Adipose tissue (tissue), 3 donors: ENCODE measurements at regions not wholly inside any gene's neighbourhood (a gene's known extent, or its start where the extent isn't known, plus 50 kb on each side); places are given as distances from the start of the nearest gene placed in this dataset.

Experiments
- H3K27ac ChIP-seq: one replicate; pipeline ENCODE4 v1.5.1; 2013; ENCODE audit warnings: low read depth, low read length
- WGBS, 3 donors: extraction: QIAGEN DNeasy Blood & Tissue Kit; methylation state at CpG; one replicate each; pipeline ENCODE4 v1.1.7; 2013; 5-methylcytosine and 5-hydroxymethylcytosine counted together
- donor health status: healthy with polysubstance abuse.
- donor health status: Bipolar disorder and iron deficiency.
- donor health status: healthy.

DNA sequence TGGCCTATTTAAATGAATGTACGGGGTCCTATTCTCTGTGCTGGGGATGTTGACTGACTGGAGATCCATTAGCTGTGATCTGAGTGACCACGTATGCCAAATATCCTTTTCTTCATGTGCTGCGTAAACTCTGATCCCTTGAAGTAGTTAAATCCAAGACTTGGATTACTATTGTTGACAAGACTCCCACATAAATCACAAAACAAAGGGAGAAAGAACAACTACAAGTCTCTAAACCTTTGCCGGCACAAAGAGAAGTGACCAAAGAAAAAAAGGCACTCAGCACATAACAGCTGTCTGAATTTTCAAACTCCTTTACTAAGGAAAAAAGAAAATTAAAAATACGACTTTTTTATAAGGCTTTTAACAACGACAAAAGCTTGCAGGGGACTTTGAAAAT lies 559.9 kb upstream of the CDH8 start:
- WGBS, 3 donors, result 37 to 43% (median 42%) methylated on average over 6 of the region's 6 CpGs
- no peak overlapping the region for H3K27ac ChIP-seq

DNA sequence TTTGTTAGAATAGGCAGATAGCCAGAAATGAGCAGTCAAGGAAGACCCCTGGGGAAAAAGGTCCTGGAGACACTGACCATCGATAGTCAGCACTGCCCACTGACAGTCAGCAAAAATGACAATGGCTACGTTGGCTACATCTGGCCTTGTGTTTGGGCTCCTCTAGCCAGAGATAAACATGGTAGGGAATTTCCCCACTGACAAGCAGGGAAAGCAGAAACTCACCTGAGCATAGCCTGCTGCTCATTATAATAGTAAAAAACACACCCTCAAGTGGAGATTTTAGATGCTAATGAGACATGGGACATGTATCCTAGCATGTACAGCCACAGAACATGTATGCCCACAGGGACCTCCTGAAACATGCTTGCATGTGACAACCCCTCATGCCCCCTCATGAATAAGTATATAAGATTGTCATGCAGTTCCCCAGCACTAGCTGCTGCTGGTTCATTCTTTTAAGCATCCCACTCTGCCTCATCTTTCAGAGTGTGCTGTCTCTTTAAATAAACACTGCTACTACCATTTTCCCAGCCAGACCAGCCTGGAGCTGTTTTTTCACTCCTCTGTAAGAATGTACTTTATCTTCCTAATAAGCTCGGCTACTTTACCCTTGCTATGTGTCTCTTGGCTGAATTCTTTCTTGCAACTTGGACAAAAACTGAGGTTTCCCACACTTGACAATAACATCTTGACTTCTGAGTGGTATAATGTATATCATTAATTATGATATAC lies 550.1 kb upstream of the CDH8 start:
- 60 to 69% (median 65%) methylated on average over 3 of the region's 3 CpGs for WGBS, 3 donors

DNA sequence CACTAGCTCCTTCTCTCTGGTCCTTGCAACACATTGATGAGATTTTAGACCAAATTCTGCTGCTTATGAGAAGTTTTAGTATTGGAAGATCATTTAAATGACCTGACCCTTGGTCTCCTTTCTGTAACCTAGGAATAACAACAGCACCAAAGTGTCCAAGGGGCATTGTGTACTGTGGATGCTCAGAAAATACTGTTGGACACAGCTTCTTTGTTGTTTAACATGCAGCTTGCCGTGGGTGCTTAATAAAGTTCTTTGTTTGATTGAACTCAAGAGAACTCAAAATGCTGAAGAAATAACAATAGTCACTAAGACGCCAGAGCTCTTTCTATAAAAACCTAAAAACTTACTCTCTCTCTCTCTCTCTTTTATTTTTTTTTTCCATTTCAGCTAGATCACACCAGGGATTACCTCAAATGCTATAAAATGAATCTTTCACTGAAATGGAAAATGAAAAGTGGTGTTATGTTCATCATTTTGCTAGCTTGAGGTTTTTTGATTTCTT lies 548.9 kb upstream of the CDH8 start:
- 64 to 71% (median 70%) methylated on average over 2 of the region's 2 CpGs for WGBS, 3 donors
- no peak overlapping the region for H3K27ac ChIP-seq

More for the DNA sequence above, 550.1 kb upstream of the CDH8 start:
- H3K27ac ChIP-seq, result no peak overlapping the region

DNA sequence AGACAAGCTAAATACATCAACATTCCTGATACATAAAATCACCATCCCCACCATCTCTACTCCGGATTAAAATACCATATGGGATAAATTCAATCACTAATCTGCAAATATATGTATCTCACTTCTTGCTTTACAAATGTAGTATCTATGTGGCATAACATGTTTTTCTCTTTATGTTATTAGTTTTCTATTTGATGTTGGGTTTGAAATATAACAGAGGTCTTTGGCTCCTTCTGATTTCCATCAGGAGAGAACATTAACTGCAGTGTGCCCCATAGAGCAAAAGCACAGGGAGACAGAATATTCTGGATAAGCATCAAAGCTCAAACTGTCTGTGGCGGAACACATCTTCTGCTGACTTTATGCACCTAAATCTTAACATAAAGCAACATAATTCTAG lies 547.2 kb upstream of the CDH8 start:
- H3K27ac ChIP-seq, result no peak overlapping the region
- WGBS, 3 donors, result 78 to 85% (median 81%) methylated on average over 2 of the region's 2 CpGs

DNA sequence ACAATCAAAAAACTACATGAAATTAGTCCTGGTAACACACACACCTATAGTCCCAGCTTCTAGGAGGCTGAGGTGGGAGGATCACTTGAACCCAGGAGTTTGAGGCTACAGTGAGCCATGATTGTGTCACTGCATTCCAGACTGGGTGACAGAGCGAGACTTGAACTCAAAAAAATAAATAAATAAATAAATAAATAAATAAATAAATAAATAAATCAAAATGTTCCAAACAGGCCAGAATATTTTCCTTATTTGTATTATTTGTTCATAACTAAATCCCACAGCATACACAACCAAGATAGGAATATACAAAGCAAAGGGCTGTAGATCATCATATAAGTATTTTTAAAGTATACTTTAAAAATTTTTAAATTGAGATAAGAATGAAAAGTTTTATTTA lies 537.2 kb upstream of the CDH8 start:
- WGBS, 3 donors, result 66 to 93% (median 73%) methylated on average over 1 of the region's 1 CpG
- H3K27ac ChIP-seq, result no peak overlapping the region

DNA sequence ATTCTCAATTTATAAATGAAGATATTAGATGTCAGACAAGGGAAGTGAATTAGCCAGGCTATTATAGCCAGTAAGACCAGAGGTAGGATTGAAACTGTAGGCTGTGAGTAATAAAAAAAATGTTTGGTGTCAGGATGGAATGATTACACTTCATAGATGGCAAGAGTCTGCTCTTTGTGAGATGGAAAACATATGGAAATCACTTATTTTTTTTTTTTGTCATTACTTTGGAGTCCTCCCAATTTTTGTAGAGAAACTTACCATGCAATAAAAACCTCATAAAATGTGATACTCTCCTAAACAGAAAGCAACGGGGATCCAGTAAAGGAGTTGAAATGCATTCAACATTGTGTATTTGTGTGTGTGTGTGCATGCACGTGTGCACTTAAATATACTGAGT lies 532.7 kb upstream of the CDH8 start:
- WGBS, 3 donors, result 71 to 76% (median 74%) methylated on average over 2 of the region's 2 CpGs
- H3K27ac ChIP-seq, result no peak overlapping the region

DNA sequence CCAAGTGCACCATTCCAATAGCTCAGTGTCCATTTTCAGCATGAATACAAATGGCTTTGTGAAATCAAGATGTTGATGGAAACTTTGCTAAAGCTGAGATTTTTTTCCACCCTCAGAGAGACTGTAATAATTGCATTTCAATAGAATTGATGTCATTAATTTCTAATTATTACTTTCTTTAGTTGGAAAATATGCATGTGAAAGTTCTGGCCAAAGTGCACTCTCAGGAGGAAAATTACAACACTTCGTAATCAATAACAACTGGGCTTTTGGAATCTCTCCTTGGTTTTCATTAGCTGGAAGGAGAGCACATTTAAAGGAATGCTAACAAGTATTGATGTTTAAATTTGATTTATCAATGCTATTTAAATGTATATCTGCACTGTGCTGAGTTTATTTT lies 529.5 kb upstream of the CDH8 start:
- 45 to 71% (median 71%) methylated on average over 1 of the region's 1 CpG for WGBS, 3 donors
- H3K27ac ChIP-seq, result no peak overlapping the region

DNA sequence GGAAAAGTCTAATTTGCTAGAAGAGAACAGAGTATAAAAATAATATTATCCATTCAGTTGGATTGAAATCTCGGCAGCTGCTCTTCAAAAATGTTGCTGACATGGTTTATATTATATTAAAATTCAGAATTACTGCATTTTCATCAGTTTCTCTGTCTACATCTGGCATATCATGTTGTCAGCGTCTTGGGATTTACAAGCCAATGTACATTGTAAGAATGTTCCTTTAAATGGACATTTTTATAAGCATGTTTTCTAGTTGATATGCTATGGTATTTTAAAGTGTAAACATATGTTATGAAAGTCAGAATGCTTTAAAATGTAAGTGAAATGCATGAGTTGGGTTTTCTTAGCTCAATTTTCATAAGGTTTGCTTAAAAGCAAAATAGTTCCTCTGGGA lies 528.1 kb upstream of the CDH8 start:
- H3K27ac ChIP-seq, result no peak overlapping the region
- WGBS, 3 donors, result 55 to 68% (median 65%) methylated on average over 2 of the region's 2 CpGs

DNA sequence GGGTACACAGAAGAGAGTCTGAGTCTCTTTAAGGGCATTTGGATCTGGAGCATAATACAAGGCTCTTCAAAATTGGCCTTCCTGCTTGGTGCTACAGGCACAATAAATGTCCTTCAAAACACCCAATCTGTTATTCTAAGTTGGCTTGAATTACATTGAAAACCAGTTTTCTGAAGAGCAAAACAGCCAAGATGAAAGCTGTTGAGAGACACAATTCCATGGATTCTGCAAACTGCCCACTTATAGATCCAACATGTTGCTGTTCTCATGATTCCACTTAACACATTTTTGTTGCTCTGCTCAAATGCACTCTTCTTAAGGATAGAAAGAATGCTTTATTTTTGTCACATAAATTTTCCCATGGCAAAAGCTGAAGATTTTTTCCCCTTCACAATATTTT lies 525.9 kb upstream of the CDH8 start:
- H3K27ac ChIP-seq, result no peak overlapping the region

DNA sequence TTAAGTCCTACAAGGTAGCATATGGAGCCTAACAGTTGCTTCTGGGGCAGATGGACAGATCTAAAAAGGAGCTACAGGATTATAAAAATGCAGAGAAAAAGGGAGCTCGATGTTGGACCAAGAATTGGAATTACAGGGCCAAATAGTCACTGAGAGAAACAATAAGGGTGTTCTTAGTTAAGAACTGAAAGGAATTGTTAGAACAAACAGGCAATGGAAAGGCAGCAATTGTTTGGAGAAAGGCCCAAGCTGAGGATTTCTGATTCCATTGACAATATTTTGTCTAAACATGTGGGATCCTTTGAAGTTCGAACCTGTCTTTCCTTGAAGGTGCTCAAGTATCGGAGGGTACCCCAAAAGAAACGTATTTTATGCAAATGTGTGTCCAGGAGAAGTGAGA lies 513.6 kb upstream of the CDH8 start:
- H3K27ac ChIP-seq, result no peak overlapping the region
- 54 to 76% (median 74%) methylated on average over 4 of the region's 4 CpGs for WGBS, 3 donors

DNA sequence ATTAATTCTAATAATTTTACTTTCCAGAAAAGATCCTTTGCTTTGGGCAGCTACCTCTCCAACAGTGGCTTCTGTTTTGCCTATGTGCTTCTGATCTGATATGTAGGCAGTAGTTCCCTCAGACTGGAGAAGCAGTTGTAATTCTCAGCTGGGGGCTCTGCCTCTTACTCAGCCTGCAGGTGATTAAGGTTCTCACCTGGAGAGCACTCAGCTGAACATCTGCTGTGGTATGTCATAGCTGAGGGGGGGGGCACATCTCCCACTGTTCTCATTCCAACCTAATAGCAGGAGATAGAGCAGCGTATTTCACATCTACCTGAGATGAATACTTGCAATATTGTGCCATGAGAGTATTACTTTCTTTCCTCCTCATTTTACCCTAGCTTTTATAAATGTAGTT lies 511.9 kb upstream of the CDH8 start:
- H3K27ac ChIP-seq, result no peak overlapping the region
- WGBS, 3 donors, result 85 to 96% (median 89%) methylated on average over 1 of the region's 1 CpG

DNA sequence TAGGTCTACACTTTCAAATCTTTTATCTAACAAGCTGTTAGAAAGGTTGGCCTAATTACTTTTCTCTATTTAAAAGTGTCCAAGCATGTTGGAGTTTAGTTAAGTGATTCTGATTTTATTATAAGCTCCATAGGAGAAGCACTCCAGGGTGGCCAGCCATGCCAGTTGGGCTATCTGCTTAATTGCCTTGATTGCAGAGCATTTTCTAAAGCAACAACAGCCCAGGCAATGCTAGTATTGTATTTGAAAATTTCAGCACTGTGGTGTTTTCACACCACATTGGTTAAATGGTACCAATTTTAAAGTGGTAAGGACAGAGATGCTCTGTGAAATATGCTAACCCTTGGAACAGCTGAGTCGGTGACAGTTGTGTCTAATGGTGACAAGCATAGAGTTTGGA lies 510.5 kb upstream of the CDH8 start:
- 82 to 94% (median 89%) methylated on average over 1 of the region's 1 CpG for WGBS, 3 donors
- no peak overlapping the region for H3K27ac ChIP-seq

DNA sequence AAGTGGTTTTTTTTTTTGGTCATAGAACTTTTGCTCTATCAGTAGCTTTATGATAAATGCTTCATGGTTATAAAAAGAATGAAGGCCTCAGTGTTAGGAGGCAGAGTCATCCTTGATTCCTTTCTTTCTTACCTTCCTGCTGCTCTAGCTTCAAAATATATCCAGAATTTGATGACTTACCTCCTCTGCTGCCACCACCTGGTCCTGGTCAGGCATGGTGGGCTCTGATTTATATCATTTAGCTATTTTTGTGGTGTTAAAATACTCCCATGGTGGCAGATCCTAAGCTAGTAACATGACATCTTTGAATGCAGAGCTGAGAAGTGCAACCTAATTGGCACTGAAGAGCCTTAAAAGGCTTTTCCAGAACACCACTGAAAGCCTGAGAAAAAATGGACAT lies 508.8 kb upstream of the CDH8 start:
- H3K27ac ChIP-seq, result no peak overlapping the region

DNA sequence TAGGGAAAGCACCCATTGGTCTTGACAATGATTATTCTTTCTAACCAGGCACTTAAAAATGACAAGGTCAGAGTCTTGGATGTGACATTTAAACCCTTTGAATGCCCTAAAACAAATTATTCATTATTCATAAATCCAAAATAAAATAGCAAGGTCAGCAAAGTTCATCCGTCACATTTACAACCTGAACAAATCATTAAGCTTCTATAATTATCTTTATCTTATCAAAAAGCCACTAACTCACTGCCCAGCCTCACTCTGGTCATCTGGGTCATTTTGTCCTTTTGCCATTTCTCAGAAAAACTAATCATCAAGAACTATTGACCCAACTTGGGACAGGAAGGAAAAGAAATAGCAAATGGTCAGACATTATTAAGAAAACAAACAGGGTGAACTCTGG lies 507.3 kb upstream of the CDH8 start:
- WGBS, 3 donors, result 15 to 79% (median 75%) methylated on average over 1 of the region's 1 CpG
- H3K27ac ChIP-seq, result no peak overlapping the region

DNA sequence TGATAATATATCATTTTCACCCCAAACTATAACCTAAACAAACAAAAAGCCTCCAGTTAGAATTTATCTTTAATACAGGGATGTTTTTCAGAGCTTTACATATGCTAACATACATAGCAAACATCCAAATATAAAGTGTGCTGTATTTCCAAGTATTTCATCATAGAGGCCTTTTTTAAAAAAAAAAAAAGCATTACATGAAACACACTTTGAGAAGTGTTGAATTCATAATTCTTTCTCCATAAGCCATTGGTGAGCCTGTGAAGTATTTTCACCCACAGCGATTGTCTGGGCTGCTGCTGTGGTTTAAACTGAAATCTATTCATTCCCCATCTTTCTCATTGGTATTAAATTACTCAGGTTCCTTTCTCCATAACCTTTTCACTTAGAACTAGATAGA lies 503.4 kb upstream of the CDH8 start:
- WGBS, 3 donors, result 74 to 84% (median 80%) methylated on average over 1 of the region's 1 CpG
- H3K27ac ChIP-seq, result no peak overlapping the region

DNA sequence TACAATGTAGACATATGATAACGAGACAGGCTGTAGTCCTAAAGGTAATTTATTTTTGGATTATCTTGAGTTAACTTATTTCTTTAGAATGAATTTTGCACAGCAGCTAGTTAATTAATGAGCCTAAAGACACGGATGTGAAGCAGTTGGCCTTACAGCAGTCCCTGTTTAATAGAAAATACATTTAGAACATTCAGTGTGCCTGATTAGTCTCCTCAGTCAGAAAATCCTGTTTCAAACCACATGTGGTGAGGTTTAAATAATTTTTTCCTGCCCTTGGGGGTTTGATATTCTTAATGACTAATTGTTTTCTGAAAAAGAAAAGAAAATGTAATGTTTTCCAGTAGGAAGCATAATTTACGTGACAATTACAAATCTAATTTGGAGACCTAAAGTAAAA lies 494.2 kb upstream of the CDH8 start:
- H3K27ac ChIP-seq, result no peak overlapping the region
- 60 to 73% (median 69%) methylated on average over 3 of the region's 3 CpGs for WGBS, 3 donors

DNA sequence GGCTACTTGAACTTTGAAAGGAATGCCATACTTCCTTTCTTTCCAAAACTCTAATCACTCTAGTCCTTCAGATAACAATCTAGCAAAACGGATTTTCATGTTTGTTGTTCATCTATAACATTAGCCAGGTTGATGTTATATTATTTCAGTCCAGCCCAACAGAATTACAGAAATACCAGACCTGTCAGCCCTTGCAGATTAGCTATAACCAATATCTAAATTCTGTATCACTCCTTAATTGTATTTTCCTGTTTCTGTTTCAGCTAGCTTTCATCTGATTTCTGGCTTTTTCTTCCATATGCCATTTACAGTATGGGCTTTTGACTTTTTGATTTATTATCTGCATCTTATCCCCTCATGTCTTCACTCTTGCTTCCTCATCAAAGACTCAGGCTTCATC lies 479.8 kb upstream of the CDH8 start:
- WGBS, 3 donors, result 10 to 42% (median 32%) methylated on average over 1 of the region's 1 CpG
- no peak overlapping the region for H3K27ac ChIP-seq

DNA sequence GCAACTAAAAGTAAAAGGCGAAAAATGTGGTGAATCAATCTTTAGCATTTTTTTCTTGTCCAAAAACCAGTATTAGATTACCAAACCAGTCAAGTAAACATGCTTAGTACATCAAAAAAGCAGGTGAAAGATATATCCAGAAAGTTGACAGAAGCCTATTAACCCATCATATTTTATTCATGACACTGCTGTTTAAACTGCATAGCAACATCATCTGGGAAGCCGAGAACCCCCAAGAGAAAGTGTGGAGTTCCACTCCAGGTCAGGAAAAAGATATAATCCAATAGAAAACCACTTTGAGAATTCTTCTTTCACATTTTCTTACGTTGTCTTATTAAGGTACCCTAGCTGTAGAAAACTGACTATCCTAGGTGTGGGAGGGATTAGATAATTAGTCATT lies 466.8 kb upstream of the CDH8 start:
- H3K27ac ChIP-seq, result no peak overlapping the region
- 65 to 76% (median 74%) methylated on average over 3 of the region's 3 CpGs for WGBS, 3 donors

DNA sequence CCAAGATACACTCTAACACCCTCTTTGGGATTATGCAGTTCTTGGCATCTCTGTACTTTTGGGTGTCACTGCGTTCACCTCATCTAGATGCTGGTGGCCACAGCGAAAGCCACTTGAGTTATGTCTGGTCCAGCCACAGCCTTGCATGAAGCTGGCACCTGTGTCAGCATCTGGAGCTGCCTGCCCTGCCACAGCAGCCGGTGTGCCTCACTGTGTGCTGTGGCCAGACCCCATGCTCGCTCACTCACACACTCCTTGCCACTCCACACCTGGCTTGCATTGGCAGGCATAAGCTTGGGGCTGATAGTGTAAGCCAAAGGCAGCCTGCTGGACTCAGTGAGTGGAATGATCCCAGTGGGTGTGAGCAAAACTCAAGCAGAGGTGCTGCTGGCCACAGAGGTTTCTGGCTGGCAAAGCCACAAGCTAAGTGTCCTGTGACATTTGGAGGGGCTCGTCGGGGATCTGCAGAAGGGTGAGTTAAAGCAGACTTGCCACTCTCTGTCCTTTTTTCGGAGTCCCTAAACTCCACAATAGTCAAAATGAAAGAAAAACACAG lies 442.7 kb upstream of the CDH8 start:
- H3K27ac ChIP-seq, result no peak overlapping the region
- 85 to 90% (median 86%) methylated on average over 7 of the region's 7 CpGs for WGBS, 3 donors

DNA sequence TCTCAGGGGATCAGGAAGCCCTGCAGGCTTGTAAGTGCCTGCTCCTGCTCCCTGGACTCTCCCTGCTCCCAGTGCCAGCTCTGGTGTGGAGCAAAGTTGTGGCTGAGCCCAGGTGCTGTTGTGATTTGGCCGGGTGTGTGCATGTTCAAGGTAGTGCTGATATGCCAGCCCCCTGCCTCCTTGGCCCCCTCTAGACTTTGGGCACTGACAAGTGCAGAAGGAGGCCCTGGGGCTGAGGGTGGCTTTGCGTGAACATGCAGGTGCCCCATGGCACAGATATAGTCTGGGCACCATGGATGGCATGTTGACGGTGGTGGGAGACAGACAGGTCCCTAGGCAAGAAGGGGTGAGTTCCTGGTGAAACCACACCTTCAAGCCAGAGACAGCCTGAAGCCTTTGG lies 441.6 kb upstream of the CDH8 start:
- H3K27ac ChIP-seq, result no peak overlapping the region
- 85 to 92% (median 89%) methylated on average over 3 of the region's 3 CpGs for WGBS, 3 donors

DNA sequence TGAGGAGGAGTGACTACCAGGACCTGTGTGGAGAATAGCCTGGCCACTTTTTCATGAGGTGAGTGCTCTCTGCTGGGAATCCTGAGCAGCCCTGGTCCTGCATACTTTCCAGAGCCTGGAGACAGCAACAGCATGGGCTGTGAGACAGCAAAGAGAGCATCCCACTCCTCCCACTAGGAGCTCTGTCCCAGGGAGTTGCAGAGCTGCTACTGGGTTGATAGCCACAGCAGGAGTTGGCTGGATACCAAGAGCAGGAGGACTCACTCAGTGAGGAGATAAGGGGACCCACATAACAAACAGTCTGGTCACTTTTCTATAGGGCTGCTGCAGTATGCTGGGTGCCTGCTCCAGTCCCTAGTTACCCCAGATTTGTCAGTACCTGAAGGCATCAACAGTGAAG lies 439.3 kb upstream of the CDH8 start:
- H3K27ac ChIP-seq, result no peak overlapping the region
